GM12874 (cell line): ENCODE measurements at regions not wholly inside any gene's neighbourhood (a gene's known extent, or its start where the extent isn't known, plus 50 kb on each side); places are given as distances from the start of the nearest gene placed in this dataset.

ENCODE experiments used
- CTCF ChIP-seq: IDR thresholded peaks from 2 replicates; pipeline ENCODE4 v1.5.1; 2011; ENCODE audit warnings: low read depth, mild to moderate bottlenecking, control low read depth, low read length, moderate library complexity; ENCODE audit not compliant: insufficient read depth

GRCh38 chr15:98567951-98568350, 80.4 kb upstream of the IGF1R start:
- TF ChIP-seq CTCF: no peak

GRCh38 chr15:98568382-98569017, 79.8 kb upstream of the IGF1R start:
- no peak for TF ChIP-seq CTCF

GRCh38 chr15:98570119-98570518, 78.2 kb upstream of the IGF1R start:
- no peak for TF ChIP-seq CTCF

- no peak for TF ChIP-seq CTCF
Measured at GRCh38 chr15:98580572-98580971, 67.8 kb upstream of the IGF1R start.

- TF ChIP-seq CTCF: no peak
Measured at GRCh38 chr15:98581715-98582114, 66.6 kb upstream of the IGF1R start.

GRCh38 chr15:98582900-98583554, 65.3 kb upstream of the IGF1R start:
- no peak for TF ChIP-seq CTCF

GRCh38 chr15:98583771-98584430, 64.4 kb upstream of the IGF1R start:
- no peak for TF ChIP-seq CTCF
